KMS-11 (cell line): ENCODE measurements at regions not wholly inside any gene's neighbourhood (a gene's known extent, or its start where the extent isn't known, plus 50 kb on each side); places are given as distances from the start of the nearest gene placed in this dataset.

Experiments
- H2AFZ ChIP-seq: fragments of 200-600 bp; sonication (generic); 2 replicates; pipeline ENCODE4 v1.6.1; 2016; ENCODE audit warnings: antibody characterized with exemption, mixed run types, low read depth
- H3K27ac ChIP-seq: fragments of 200-600 bp; sonication (generic); 2 replicates; pipeline ENCODE4 v1.6.1; 2016; ENCODE audit warnings: mild to moderate bottlenecking, mixed run types
- H3K27me3 ChIP-seq: fragments of 200-600 bp; sonication (generic); 2 replicates; pipeline ENCODE4 v1.6.1; 2017; ENCODE audit warnings: mild to moderate bottlenecking, low read depth, mixed run types, moderate library complexity; ENCODE audit not compliant: insufficient read depth
- H3K36me3 ChIP-seq: fragments of 200-600 bp; sonication (generic); 2 replicates; pipeline ENCODE4 v1.6.1; 2017; ENCODE audit warnings: mild to moderate bottlenecking, mixed run types; ENCODE audit not compliant: insufficient read depth
- H3K4me1 ChIP-seq: fragments of 200-600 bp; sonication (generic); 2 replicates; pipeline ENCODE4 v1.6.1; 2016; ENCODE audit warnings: mild to moderate bottlenecking, low read depth, mixed run types; ENCODE audit not compliant: poor library complexity, severe bottlenecking
- H3K4me2 ChIP-seq: fragments of 200-600 bp; sonication (generic); 2 replicates; pipeline ENCODE4 v1.7.0; 2016; ENCODE audit warnings: mild to moderate bottlenecking, mixed run types
- H3K4me3 ChIP-seq: fragments of 200-600 bp; sonication (generic); IDR thresholded peaks from 2 replicates; pipeline ENCODE4 v1.6.1; 2017; ENCODE audit warnings: low read depth, low read length, mixed read lengths; ENCODE audit not compliant: insufficient read depth
- H3K79me2 ChIP-seq: fragments of 200-600 bp; sonication (generic); 2 replicates; pipeline ENCODE4 v1.6.1; 2016; ENCODE audit warnings: low read depth, mixed run types; ENCODE audit not compliant: insufficient read depth
- H3K9ac ChIP-seq: fragments of 200-600 bp; sonication (generic); 2 replicates; pipeline ENCODE4 v1.6.1; 2016; ENCODE audit warnings: mild to moderate bottlenecking, mixed run types
- H4K20me1 ChIP-seq: fragments of 200-600 bp; sonication (generic); 2 replicates; pipeline ENCODE4 v1.6.1; 2016; ENCODE audit warnings: mild to moderate bottlenecking, mixed run types; ENCODE audit not compliant: insufficient read depth
- TF ChIP-seq, protein P1 (sequence below): fragments of 200-600 bp; sonication (generic); conservative IDR thresholded peaks from 2 replicates; pipeline ENCODE4 v1.6.1; 2017; ENCODE audit warnings: low read depth, mild to moderate bottlenecking, antibody characterized with exemption, low read length, moderate library complexity, mixed read lengths

DNA sequence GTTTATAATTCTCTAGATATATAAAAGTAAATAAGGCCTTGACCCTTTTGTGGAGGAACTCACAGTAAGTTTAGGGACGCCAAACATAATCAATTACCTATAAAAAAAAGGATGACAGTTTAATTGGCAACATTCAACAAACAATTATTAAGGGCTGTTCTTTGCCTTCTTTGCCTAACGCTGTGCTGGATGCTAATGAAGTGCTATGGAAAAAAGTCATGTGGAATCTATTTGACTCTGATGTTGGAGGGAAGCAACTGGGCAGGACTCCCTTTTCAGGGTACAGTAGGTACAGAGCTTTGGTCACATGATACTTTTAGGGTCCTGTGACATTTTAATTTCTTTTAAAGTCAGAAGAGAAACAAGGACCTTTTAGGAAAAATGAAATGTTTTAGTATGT, 91.1 kb downstream of the PCDH7 start:
- H3K9ac ChIP-seq, result no peak overlapping the region
- no peaks in the 10 kb centered on the region for H3K36me3 ChIP-seq
- TF ChIP-seq, protein P1, sequence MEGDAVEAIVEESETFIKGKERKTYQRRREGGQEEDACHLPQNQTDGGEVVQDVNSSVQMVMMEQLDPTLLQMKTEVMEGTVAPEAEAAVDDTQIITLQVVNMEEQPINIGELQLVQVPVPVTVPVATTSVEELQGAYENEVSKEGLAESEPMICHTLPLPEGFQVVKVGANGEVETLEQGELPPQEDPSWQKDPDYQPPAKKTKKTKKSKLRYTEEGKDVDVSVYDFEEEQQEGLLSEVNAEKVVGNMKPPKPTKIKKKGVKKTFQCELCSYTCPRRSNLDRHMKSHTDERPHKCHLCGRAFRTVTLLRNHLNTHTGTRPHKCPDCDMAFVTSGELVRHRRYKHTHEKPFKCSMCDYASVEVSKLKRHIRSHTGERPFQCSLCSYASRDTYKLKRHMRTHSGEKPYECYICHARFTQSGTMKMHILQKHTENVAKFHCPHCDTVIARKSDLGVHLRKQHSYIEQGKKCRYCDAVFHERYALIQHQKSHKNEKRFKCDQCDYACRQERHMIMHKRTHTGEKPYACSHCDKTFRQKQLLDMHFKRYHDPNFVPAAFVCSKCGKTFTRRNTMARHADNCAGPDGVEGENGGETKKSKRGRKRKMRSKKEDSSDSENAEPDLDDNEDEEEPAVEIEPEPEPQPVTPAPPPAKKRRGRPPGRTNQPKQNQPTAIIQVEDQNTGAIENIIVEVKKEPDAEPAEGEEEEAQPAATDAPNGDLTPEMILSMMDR, result no peak
- H3K27ac ChIP-seq, result no peak overlapping the region
- no peak overlapping the region for H3K4me2 ChIP-seq
- H2AFZ ChIP-seq, result no peak overlapping the region
- H3K79me2 ChIP-seq, result no peaks in the 10 kb centered on the region
- H3K27me3 ChIP-seq, result no peaks in the 10 kb centered on the region
- H3K4me3 ChIP-seq, result no peak overlapping the region
- no peaks in the 10 kb centered on the region for H4K20me1 ChIP-seq
- peaks cover 6% of the 10 kb centered on the region for H3K4me1 ChIP-seq

DNA sequence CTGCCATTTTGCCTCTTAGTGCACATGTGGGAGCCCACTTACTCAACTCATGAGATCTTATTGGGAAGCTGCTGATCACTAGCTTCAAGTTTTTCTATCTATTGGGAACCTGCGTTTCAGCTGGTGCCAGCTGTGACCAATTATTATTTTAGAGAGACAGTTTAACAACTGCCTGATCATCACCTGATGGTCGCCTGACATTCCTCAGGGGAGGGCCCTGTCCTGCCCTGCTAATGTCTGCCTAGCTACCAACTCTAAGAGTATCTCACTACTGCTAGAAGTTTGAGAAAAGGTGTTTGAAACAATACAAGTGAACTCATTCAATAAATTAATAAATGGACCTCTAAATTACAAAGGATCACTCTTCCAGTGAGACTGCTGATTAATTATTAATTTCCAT, 95.5 kb downstream of the PCDH7 start:
- no peak overlapping the region for H3K27ac ChIP-seq
- H2AFZ ChIP-seq, result no peak overlapping the region
- H3K79me2 ChIP-seq, result no peaks in the 10 kb centered on the region
- peaks cover 28% of the 10 kb centered on the region for H3K4me1 ChIP-seq
- H3K9ac ChIP-seq, result no peak overlapping the region
- TF ChIP-seq, protein P1, result no peak
- H3K36me3 ChIP-seq, result no peaks in the 10 kb centered on the region
- H4K20me1 ChIP-seq, result no peaks in the 10 kb centered on the region
- no peak overlapping the region for H3K4me3 ChIP-seq
- H3K4me2 ChIP-seq, result no peak overlapping the region
- no peaks in the 10 kb centered on the region for H3K27me3 ChIP-seq

DNA sequence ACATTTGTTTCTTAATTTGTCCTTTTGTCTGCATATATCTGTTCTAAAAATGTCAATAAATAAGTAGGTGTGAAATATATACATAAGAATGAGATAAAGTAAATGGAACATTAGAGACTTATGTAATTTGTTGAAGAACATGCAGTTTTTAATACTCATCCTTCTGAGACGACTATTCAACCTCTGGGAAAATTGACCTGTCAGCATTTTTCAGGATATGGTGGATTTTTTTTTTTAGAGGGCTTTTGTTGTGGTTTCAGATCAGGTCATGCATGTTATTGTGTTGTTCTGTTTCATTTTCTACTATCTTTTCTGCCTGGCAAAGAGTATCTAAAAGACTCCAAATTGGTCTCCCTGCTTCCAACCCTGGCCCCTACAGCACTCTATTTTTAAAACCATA, 97.3 kb downstream of the PCDH7 start:
- Histone ChIP-seq H3K4me1 (peaks cover 28% of the 10 kb centered on the region), H3K27me3 (no peaks in the 10 kb centered on the region), H3K36me3 (no peaks in the 10 kb centered on the region), H4K20me1 (no peaks in the 10 kb centered on the region), H3K27ac (peak overlapping the region; percentile 65; the same call in 1 of the 2 replicates), H3K79me2 (no peaks in the 10 kb centered on the region), H3K4me3 (no peak overlapping the region), H3K4me2 (peak overlapping the region; percentile 71), H3K9ac (peak overlapping the region; percentile 30; the same call in 1 of the 2 replicates), H2AFZ (peak overlapping the region; percentile 38; the same call in 1 of the 2 replicates)
- TF ChIP-seq, protein P1, result no peak

DNA sequence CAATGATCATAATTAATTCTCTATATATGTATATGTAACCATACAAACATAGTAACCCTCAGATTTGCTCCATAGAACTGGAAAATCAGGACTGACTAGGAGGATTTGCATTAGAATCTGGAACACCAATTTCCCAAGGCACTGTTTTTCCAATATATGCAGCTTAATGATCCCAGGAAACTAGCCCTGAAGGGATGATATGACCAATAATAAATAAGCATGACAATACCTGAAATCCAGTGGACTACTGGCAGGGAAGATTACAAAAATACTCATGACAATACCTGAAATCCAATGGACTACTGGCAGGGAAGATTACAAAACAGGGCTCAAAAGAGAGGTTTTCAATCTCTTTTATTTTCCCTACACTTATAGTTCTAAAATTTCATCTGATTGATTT, 98.4 kb downstream of the PCDH7 start:
- TF ChIP-seq, protein P1, result no peak
- peaks cover 28% of the 10 kb centered on the region for H3K4me1 ChIP-seq
- no peaks in the 10 kb centered on the region for H4K20me1 ChIP-seq
- no peak overlapping the region for H3K4me3 ChIP-seq
- H3K36me3 ChIP-seq, result no peaks in the 10 kb centered on the region
- no peaks in the 10 kb centered on the region for H3K79me2 ChIP-seq
- H3K27me3 ChIP-seq, result no peaks in the 10 kb centered on the region
- H3K9ac ChIP-seq, result no peak overlapping the region
- no peak overlapping the region for H3K4me2 ChIP-seq
- H2AFZ ChIP-seq, result no peak overlapping the region
- no peak overlapping the region for H3K27ac ChIP-seq
